Bronchial epithelial cell (primary cell): ENCODE measurements at regions not wholly inside any gene's neighbourhood (a gene's known extent, or its start where the extent isn't known, plus 50 kb on each side); places are given as distances from the start of the nearest gene placed in this dataset.
A peak's percentile ranks its signal among the peaks of the same experiment; 100 is the strongest.

Source experiments
- DNase-seq: peaks from one replicate; pipeline ENCODE4 v3.0.0-alpha.2; 2010; ENCODE audit warnings: low read depth
- FAIRE-seq: peaks from 2 replicates; lab custom pipeline; 2011; peaks lifted over from hg19 to GRCh38; lab: Jason Lieb, UNC
- H3K27me3 ChIP-seq: 2 replicates; pipeline ENCODE4 v1.5.1; 2011; ENCODE audit warnings: low read length; ENCODE audit not compliant: control insufficient read depth, insufficient read depth
- H3K36me3 ChIP-seq: 2 replicates; pipeline ENCODE4 v1.5.1; 2011; ENCODE audit warnings: low read length; ENCODE audit not compliant: control insufficient read depth, insufficient read depth
- H3K4me3 ChIP-seq: 2 replicates; pipeline ENCODE4 v1.5.1; 2011; ENCODE audit warnings: mild to moderate bottlenecking, low read depth, low read length, control low read depth
- TF ChIP-seq, protein P1 (sequence below): IDR thresholded peaks from 2 replicates; pipeline ENCODE4 v1.5.1; 2011; ENCODE audit warnings: mild to moderate bottlenecking, moderate library complexity, low read length, control low read depth, inconsistent platforms; ENCODE audit not compliant: insufficient read depth, severe bottlenecking

DNA sequence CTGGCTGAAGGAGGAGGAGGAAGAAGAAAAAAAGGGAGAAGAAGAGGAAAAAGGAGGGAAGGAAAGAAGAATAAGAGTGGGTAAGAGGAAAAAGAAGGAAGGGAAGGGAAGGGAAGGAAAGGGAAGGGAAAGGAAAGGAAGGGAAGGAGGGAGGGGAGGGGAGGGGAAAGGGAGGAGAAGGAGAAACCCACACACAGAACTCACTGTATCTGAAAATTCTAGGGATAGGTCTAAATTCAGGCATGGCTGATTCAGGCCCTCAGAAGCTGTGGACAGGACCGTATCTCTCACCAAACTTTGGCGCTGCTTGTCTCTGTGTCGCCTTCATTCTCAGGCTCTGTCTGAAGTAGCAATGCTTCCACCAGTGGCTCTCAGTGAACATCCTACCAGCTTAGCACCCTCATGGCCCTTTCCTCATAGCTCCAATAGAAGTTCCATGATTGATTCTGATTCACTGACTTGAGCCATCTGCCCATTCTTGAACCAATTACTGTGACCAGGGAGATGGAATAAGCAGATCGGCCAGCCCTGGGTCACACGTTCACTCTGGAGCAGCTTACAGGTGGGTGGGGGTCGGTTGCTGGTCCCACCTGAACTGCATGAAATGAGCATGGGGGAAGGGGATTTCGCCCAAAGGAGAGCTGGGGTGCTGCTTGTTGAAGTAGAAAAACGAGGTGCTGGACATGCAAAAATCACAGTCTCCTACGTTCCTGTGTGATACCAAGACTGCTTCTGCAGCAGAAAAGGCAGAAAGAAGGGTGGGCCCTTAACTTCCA lies 59.7 kb downstream of the TTC32 start:
- Histone ChIP-seq H3K4me3 (no peak overlapping the region), H3K36me3 (no peaks in the 10 kb centered on the region), H3K27me3 (no peaks in the 10 kb centered on the region)
- peak; percentile 55 for FAIRE-seq
- TF ChIP-seq, protein P1, sequence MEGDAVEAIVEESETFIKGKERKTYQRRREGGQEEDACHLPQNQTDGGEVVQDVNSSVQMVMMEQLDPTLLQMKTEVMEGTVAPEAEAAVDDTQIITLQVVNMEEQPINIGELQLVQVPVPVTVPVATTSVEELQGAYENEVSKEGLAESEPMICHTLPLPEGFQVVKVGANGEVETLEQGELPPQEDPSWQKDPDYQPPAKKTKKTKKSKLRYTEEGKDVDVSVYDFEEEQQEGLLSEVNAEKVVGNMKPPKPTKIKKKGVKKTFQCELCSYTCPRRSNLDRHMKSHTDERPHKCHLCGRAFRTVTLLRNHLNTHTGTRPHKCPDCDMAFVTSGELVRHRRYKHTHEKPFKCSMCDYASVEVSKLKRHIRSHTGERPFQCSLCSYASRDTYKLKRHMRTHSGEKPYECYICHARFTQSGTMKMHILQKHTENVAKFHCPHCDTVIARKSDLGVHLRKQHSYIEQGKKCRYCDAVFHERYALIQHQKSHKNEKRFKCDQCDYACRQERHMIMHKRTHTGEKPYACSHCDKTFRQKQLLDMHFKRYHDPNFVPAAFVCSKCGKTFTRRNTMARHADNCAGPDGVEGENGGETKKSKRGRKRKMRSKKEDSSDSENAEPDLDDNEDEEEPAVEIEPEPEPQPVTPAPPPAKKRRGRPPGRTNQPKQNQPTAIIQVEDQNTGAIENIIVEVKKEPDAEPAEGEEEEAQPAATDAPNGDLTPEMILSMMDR = no peak
- no peak for DNase-seq

DNA sequence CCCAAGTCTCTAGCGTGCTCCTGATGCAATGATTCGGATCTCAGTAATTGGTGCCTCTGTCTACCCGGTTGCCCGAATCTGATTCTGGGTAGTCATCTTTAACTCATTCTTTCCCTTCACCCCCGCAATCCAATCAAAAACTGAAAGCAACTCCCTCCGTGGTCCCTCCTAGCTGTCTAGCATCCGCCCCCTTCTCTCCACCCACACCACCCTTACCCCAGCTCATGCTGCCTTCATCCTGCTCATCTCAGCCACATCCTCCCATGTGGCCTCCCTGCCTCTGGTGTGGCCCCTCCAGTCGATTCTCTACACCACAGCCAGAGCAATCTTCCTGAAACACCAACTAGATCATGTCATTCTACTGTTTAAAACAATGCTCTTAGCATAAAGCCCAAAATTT lies 62.3 kb downstream of the TTC32 start:
- Histone ChIP-seq H3K27me3 (no peaks in the 10 kb centered on the region), H3K4me3 (no peak overlapping the region), H3K36me3 (no peaks in the 10 kb centered on the region)
- TF ChIP-seq, protein P1 = no peak
- DNase-seq (no peak), FAIRE-seq (no peak)

DNA sequence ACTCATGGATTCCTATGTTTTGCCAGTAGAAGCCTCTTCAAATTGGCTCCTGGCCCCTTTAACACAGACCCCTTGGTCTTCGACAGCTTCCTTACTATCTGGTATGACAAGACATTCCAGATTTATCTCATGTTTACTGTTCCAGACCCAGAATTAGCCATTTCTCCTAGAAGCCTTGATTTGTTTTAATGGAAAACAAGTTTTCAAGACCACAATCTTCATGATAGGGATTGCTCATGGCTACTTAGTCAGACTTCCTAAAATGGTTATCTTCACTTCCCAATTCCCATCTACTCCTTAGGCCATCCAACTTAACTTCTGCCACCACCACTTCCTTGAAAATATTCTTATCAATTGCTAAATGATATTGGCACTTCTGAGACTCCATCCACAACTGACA lies 63.2 kb downstream of the TTC32 start:
- no peaks in the 10 kb centered on the region for H3K27me3 ChIP-seq
- no peak for DNase-seq
- TF ChIP-seq, protein P1 = no peak
- no peak for FAIRE-seq
- H3K36me3 ChIP-seq = no peaks in the 10 kb centered on the region
- no peak overlapping the region for H3K4me3 ChIP-seq

DNA sequence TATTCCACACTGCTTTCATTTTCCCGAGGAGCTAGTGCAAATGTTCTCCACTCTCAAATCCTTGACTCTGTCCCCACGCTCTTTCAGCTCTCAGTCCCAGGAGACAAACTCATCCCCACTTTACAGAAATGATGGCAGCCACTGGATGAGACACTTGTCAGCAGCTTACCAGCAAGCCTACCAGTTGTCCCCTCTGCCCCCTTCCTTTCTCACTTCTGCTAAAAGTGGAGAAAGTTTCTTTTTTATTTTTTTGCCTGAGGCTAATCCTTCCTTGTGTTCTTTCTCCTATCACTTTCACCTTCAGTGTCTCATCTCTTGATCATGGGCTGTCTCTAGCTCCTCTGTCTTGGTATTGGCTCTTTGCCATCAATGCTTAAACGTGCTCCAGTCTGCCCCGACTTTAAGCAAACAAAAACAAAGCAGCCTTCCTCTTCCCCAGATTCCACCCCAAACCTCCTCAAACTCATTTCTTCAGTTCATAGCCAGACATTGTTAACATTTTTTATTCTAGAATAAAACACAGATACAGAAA lies 64.5 kb downstream of the TTC32 start:
- no peaks in the 10 kb centered on the region for H3K36me3 ChIP-seq
- FAIRE-seq = peak; percentile 32
- DNase-seq = peak; percentile 28
- H3K4me3 ChIP-seq = no peak overlapping the region
- H3K27me3 ChIP-seq = no peaks in the 10 kb centered on the region
- TF ChIP-seq, protein P1 = no peak

DNA sequence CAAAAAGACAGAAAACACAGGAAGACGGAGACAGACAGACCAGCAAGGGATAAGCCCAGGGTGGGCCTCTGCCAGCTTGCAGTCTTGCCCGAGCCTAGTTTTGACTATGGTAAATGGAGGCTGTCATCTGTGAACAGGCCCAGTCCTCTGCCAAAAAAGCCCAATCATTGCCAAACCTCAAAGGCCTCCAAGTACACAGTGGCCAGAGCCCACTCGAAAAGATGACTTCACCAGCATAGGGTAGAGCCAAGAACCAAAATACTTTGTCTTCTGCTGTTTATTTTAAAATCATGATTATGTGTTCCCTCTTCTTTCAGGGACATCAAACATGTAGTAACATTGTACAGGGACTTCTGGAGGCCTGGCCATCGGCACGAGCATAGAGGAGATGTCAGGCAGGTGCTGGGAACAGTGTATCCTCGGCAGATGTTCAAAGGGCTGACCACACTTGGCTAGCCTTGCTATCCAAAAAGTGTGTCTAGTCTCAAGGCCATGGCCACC lies 66.0 kb downstream of the TTC32 start:
- DNase-seq (no peak), FAIRE-seq (no peak)
- no peak overlapping the region for H3K4me3 ChIP-seq
- H3K27me3 ChIP-seq = no peaks in the 10 kb centered on the region
- no peaks in the 10 kb centered on the region for H3K36me3 ChIP-seq
- TF ChIP-seq, protein P1 = no peak
